ENCODE measurements at regions not wholly inside any gene's neighbourhood (a gene's known extent, or its start where the extent isn't known, plus 50 kb on each side); places are given as distances from the start of the nearest gene placed in this dataset.
A peak's percentile ranks its signal among the peaks of the same experiment; 100 is the strongest.
"Not testable (repeated sequence)": the region's sequence is repeated elsewhere in the genome, so short reads cannot be mapped to it uniquely, and the experiment has no call there.

GRCh38 chr15:79609506-79609905, 177.4 kb downstream of the MINAR1 start:
- no peak for DNase-seq

- DNase-seq, result peak in 1 of 2 experiments; percentile 15
These were observed 177.9 kb downstream of the MINAR1 start for GRCh38 chr15:79610021-79610420.

- DNase-seq, result no peak
These were observed 183.6 kb downstream of the MINAR1 start for GRCh38 chr15:79615754-79616153.

GRCh38 chr15:79617071-79617470, 184.9 kb downstream of the MINAR1 start:
- DNase-seq, result no peak

- no peak for DNase-seq
These were observed 188.1 kb downstream of the MINAR1 start for GRCh38 chr15:79620112-79620857.

GRCh38 chr15:79621805-79622204, 189.7 kb downstream of the MINAR1 start:
- DNase-seq, result not testable (repeated sequence)

- no peak for DNase-seq
These were observed 191.4 kb downstream of the MINAR1 start for GRCh38 chr15:79623488-79623887.

GRCh38 chr15:79629687-79630086, 197.6 kb downstream of the MINAR1 start:
- DNase-seq, result no peak

- no peak for DNase-seq
These were observed 200.3 kb downstream of the MINAR1 start for GRCh38 chr15:79632457-79632856.

GRCh38 chr15:79635149-79635771, 203.1 kb downstream of the MINAR1 start:
- no peak for DNase-seq

GRCh38 chr15:79635897-79636561, 203.9 kb downstream of the MINAR1 start:
- DNase-seq, result no peak

GRCh38 chr15:79640206-79640605, 208.1 kb downstream of the MINAR1 start:
- no peak for DNase-seq

- DNase-seq, result no peak
These were observed 209.7 kb downstream of the MINAR1 start for GRCh38 chr15:79641841-79642240.

GRCh38 chr15:79643393-79643792, 211.3 kb downstream of the MINAR1 start:
- DNase-seq, result no peak

GRCh38 chr15:79644091-79644490, 212.0 kb downstream of the MINAR1 start:
- peak in 1 of 2 experiments; percentile 1 for DNase-seq

- not testable (repeated sequence) for DNase-seq
These were observed 220.8 kb downstream of the MINAR1 start for GRCh38 chr15:79652972-79653371.

GRCh38 chr15:79653533-79653932, 221.4 kb downstream of the MINAR1 start:
- no peak for DNase-seq

GRCh38 chr15:79656151-79657000, 224.2 kb downstream of the MINAR1 start:
- DNase-seq, result no peak

GRCh38 chr15:79657722-79658121, 225.6 kb downstream of the MINAR1 start:
- DNase-seq, result no peak

- no peak for DNase-seq
These were observed 227.6 kb downstream of the MINAR1 start for GRCh38 chr15:79659691-79660090.

GRCh38 chr15:79661411-79661810, 229.3 kb downstream of the MINAR1 start:
- no peak for DNase-seq

- DNase-seq, result no peak
These were observed 223.2 kb downstream of the MTHFS start for GRCh38 chr15:79673416-79674123.

GRCh38 chr15:79674124-79674465, 222.7 kb downstream of the MTHFS start:
- DNase-seq, result no peak
